ENCODE measurements at regions not wholly inside any gene's neighbourhood (a gene's known extent, or its start where the extent isn't known, plus 50 kb on each side); places are given as distances from the start of the nearest gene placed in this dataset.

GRCh38 chr3:194866236-194866635 is 180.6 kb downstream of the FAM43A start:
- TF ChIP-seq ZNF614 (CRISPR knock-in tag; IDR thresholded peaks at IDR 0.05; ENCODE audit: borderline replicate concordance) (no peak), NFRKB (IDR thresholded peaks at IDR 0.05) (no peak)
